ENCODE measurements at regions not wholly inside any gene's neighbourhood (a gene's known extent, or its start where the extent isn't known, plus 50 kb on each side); places are given as distances from the start of the nearest gene placed in this dataset.

- H3K36me3 ChIP-seq, result no peaks in the 10 kb centered on the region
- H3K9me3 ChIP-seq, result no peaks in the 10 kb centered on the region
- no peaks in the 10 kb centered on the region for H3K4me1 ChIP-seq
- H3K4me3 ChIP-seq, result no peak overlapping the region
- intact Hi-C loops (cut with DNase I), result no loop called here
- H3K27me3 ChIP-seq, result no peaks in the 10 kb centered on the region
- H3K9ac ChIP-seq (ENCODE audit: low read depth in 2 of 2, low read length in 2 of 2), result no peak overlapping the region
- DNase-seq, result no peak
- TF ChIP-seq CTCF (IDR thresholded peaks at IDR 0.05), result no peak
- no peak overlapping the region for H3K27ac ChIP-seq
Measured at GRCh38 chr2:2536416-2537056, 205.5 kb upstream of the MYT1L start.

- intact Hi-C loops (cut with DNase I), result no loop called here
- DNase-seq, result no peak
- no peak overlapping the region for H3K27ac ChIP-seq
Measured at GRCh38 chr2:2530334-2530733, 199.3 kb upstream of the MYT1L start.

GRCh38 chr2:2528846-2529245 is 197.8 kb upstream of the MYT1L start:
- intact Hi-C loops (cut with DNase I), result no loop called here
- H3K9me3 ChIP-seq, result no peaks in the 10 kb centered on the region
- DNase-seq, result no peak
- H3K9ac ChIP-seq (ENCODE audit: low read depth in 2 of 2, low read length in 2 of 2), result no peak overlapping the region
- no peaks in the 10 kb centered on the region for H3K4me1 ChIP-seq
- H3K4me3 ChIP-seq, result no peak overlapping the region
- H3K27me3 ChIP-seq, result no peaks in the 10 kb centered on the region
- H3K27ac ChIP-seq, result no peak overlapping the region
- no peaks in the 10 kb centered on the region for H3K36me3 ChIP-seq
- no peak for TF ChIP-seq CTCF (IDR thresholded peaks at IDR 0.05)

More at GRCh38 chr2:2530334-2530733, 199.3 kb upstream of the MYT1L start:
- no peak overlapping the region for H3K9ac ChIP-seq (ENCODE audit: low read depth in 2 of 2, low read length in 2 of 2)
- no peaks in the 10 kb centered on the region for H3K9me3 ChIP-seq
- no peaks in the 10 kb centered on the region for H3K36me3 ChIP-seq
- no peak for TF ChIP-seq CTCF (IDR thresholded peaks at IDR 0.05)
- no peaks in the 10 kb centered on the region for H3K4me1 ChIP-seq
- no peak overlapping the region for H3K4me3 ChIP-seq
- H3K27me3 ChIP-seq, result no peaks in the 10 kb centered on the region

- H3K27ac ChIP-seq, result no peak overlapping the region
- intact Hi-C loops (cut with DNase I), result no loop called here
- H3K4me3 ChIP-seq, result no peak overlapping the region
- no peaks in the 10 kb centered on the region for H3K36me3 ChIP-seq
- no peak overlapping the region for H3K9ac ChIP-seq (ENCODE audit: low read depth in 2 of 2, low read length in 2 of 2)
- no peak for TF ChIP-seq CTCF (IDR thresholded peaks at IDR 0.05)
- H3K9me3 ChIP-seq, result no peaks in the 10 kb centered on the region
- no peaks in the 10 kb centered on the region for H3K4me1 ChIP-seq
- H3K27me3 ChIP-seq, result no peaks in the 10 kb centered on the region
- DNase-seq, result no peak
Measured at GRCh38 chr2:2527148-2527547, 196.1 kb upstream of the MYT1L start.

- Histone ChIP-seq H3K9me3 (no peaks in the 10 kb centered on the region), H3K27ac (no peak overlapping the region), H3K36me3 (no peaks in the 10 kb centered on the region), H3K9ac (ENCODE audit: low read depth in 2 of 2, low read length in 2 of 2) (no peak overlapping the region), H3K4me3 (no peak overlapping the region), H3K4me1 (no peaks in the 10 kb centered on the region), H3K27me3 (no peaks in the 10 kb centered on the region)
- TF ChIP-seq CTCF (IDR thresholded peaks at IDR 0.05), result no peak
- intact Hi-C loops (cut with DNase I), result no loop called here
- no peak for DNase-seq
Measured at GRCh38 chr2:2524348-2524941, 193.4 kb upstream of the MYT1L start.

All from colonic mucosa (tissue), 4 donors.